ENCODE measurements at regions not wholly inside any gene's neighbourhood (a gene's known extent, or its start where the extent isn't known, plus 50 kb on each side); places are given as distances from the start of the nearest gene placed in this dataset.

DNA sequence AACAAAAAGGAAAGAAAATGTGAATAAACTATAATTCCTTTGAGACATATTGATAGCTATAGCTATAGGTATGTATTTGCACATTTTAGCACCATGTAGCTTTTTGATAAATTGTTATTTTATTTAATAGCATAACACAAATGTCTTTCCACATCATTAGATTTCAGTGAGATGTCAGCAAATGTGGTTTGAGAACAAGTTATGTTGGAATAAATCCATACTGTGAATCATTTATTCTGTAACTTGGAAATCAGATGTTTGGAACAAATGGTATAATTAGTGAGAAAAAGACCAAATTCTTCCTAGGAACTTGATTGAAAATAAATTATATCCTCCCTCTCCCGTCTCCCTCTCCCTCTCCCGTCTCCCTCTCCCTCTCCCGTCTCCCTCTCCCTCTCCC is 62.8 kb downstream of the NABP1 start:
- TF ChIP-seq, protein P1, sequence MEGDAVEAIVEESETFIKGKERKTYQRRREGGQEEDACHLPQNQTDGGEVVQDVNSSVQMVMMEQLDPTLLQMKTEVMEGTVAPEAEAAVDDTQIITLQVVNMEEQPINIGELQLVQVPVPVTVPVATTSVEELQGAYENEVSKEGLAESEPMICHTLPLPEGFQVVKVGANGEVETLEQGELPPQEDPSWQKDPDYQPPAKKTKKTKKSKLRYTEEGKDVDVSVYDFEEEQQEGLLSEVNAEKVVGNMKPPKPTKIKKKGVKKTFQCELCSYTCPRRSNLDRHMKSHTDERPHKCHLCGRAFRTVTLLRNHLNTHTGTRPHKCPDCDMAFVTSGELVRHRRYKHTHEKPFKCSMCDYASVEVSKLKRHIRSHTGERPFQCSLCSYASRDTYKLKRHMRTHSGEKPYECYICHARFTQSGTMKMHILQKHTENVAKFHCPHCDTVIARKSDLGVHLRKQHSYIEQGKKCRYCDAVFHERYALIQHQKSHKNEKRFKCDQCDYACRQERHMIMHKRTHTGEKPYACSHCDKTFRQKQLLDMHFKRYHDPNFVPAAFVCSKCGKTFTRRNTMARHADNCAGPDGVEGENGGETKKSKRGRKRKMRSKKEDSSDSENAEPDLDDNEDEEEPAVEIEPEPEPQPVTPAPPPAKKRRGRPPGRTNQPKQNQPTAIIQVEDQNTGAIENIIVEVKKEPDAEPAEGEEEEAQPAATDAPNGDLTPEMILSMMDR (IDR thresholded peaks at IDR 0.05): no peak
- no peak for TF ChIP-seq POLR2A (IDR thresholded peaks at IDR 0.05)

Measured in tibial nerve (tissue), 3 donors.